ENCODE measurements at regions not wholly inside any gene's neighbourhood (a gene's known extent, or its start where the extent isn't known, plus 50 kb on each side); places are given as distances from the start of the nearest gene placed in this dataset.

- TF ChIP-seq CUX1 (IDR thresholded peaks at IDR 0.05; ENCODE audit: insufficient replicate concordance, low read depth, low read length), result no peak
- TF ChIP-seq SMAD5 (IDR thresholded peaks at IDR 0.05; ENCODE audit: low read depth), result no peak
- no peak for TF ChIP-seq RAD51 (IDR thresholded peaks at IDR 0.05)
Observed at GRCh38 chr12:67534681-67535080, 113.9 kb upstream of the DYRK2 start (continued).

GRCh38 chr12:67535176-67535575 is 113.4 kb upstream of the DYRK2 start:
- H3K27ac ChIP-seq (ENCODE audit: control insufficient read depth, insufficient read depth), result no peak overlapping the region
- FAIRE-seq, result no peak
- H2AFZ ChIP-seq (ENCODE audit: control insufficient read depth, low read depth, low read length), result no peak overlapping the region
- SMC1A ChIA-PET (ENCODE audit: uncharacterized antibody, unreplicated experiment), result no interaction called here
- in situ Hi-C loops (cut with MboI), result no loop called here
- no peaks in the 10 kb centered on the region for H4K20me1 ChIP-seq (ENCODE audit: control insufficient read depth, insufficient read depth)
- no peak overlapping the region for H3K9ac ChIP-seq (ENCODE audit: control insufficient read depth, insufficient read depth, low read length)
- WGBS (ENCODE audit: insufficient coverage, insufficient replicate concordance, low lambda C conversion rate, missing lambda C conversion rate), result 74% methylated on average over 6 of the region's 6 CpGs
- H3K36me3 ChIP-seq (ENCODE audit: control insufficient read depth in 2 of 2, insufficient read depth in 2 of 2, low read length in 1 of 2), result no peaks in the 10 kb centered on the region
- intact Hi-C loops (cut with micrococcal nuclease; ENCODE audit: unreplicated experiment), result no loop called here
- no peak for ATAC-seq
- H3K27me3 ChIP-seq (replicated peaks in 1 of 2; ENCODE audit: control insufficient read depth in 2 of 2, insufficient read depth in 2 of 2, low read length in 1 of 2), result no peaks in the 10 kb centered on the region; a peak in 1 of 4 replicates
- H3K9me3 ChIP-seq (replicated peaks; ENCODE audit: control insufficient read depth, insufficient read depth, low read length), result no peaks in the 10 kb centered on the region
- H3K4me3 ChIP-seq, result no peak overlapping the region
- RAD21 ChIA-PET (ENCODE audit: unreplicated experiment), result no interaction called here
- POLR2A ChIA-PET, result no interaction called here
- no peaks in the 10 kb centered on the region for H3K79me2 ChIP-seq (ENCODE audit: control insufficient read depth, insufficient read depth, low read length)
- BruUV-seq (replicated peaks), result no TSS peak
- CTCF ChIA-PET, result no interaction called here
- H3K4me1 ChIP-seq (ENCODE audit: control insufficient read depth, insufficient read depth, low read length), result no peaks in the 10 kb centered on the region
- H3K4me2 ChIP-seq (ENCODE audit: control insufficient read depth, insufficient read depth), result no peak overlapping the region
- no peak for DNase-seq (ENCODE audit: low read depth, low spot score)
- TF ChIP-seq RBBP5 (conservative IDR thresholded peaks at IDR 0.05) (no peak), BACH1 (IDR thresholded peaks at IDR 0.05; ENCODE audit: borderline replicate concordance) (no peak), ETV6 (conservative IDR thresholded peaks at IDR 0.05 in 1 of 2, IDR thresholded peaks at IDR 0.05 in 1 of 2; ENCODE audit: borderline replicate concordance in 1 of 2, low read depth in 1 of 2) (no peak), PRDM15 (CRISPR knock-in tag; IDR thresholded peaks at IDR 0.05) (no peak), FOS (IDR thresholded peaks at IDR 0.05; ENCODE audit: borderline replicate concordance, extremely low read depth, insufficient read length) (no peak), USF1 (IDR thresholded peaks at IDR 0.05; ENCODE audit: borderline replicate concordance, extremely low read length, insufficient read depth, low read depth, low read length) (no peak), SIX5 (IDR thresholded peaks at IDR 0.05; ENCODE audit: low read depth, low read length, severe bottlenecking) (no peak)

Data from GM12878 (cell line).